Neuronal stem cell (in vitro differentiated cells): ENCODE measurements at regions not wholly inside any gene's neighbourhood (a gene's known extent, or its start where the extent isn't known, plus 50 kb on each side); places are given as distances from the start of the nearest gene placed in this dataset.

Experiments used
- DNase-seq: peaks from one replicate; pipeline ENCODE4 v3.0.0-alpha.2; 2013; ENCODE audit warnings: low spot score
- H2AFZ ChIP-seq: one replicate; pipeline ENCODE4 v1.6.1; 2013; ENCODE audit warnings: mild to moderate bottlenecking, low read length, inconsistent platforms
- H2AK5ac ChIP-seq: 2 replicates; pipeline ENCODE4 v1.6.1; 2013; ENCODE audit warnings: low read depth, mild to moderate bottlenecking, inconsistent platforms, low read length, moderate library complexity, mixed read lengths
- H2BK120ac ChIP-seq: 2 replicates; pipeline ENCODE4 v1.6.1; 2013; ENCODE audit warnings: low read depth, mild to moderate bottlenecking, inconsistent platforms, low read length, moderate library complexity, mixed read lengths
- H2BK12ac ChIP-seq: one replicate; pipeline ENCODE4 v1.6.1; 2013; ENCODE audit warnings: low read length, inconsistent platforms
- H2BK15ac ChIP-seq: 2 replicates; pipeline ENCODE4 v1.6.1; 2013; ENCODE audit warnings: mild to moderate bottlenecking, low read length, inconsistent platforms, mixed read lengths
- H2BK5ac ChIP-seq: one replicate; pipeline ENCODE4 v1.6.1; 2013; ENCODE audit warnings: inconsistent platforms, mild to moderate bottlenecking, low read length, moderate library complexity
- H3K14ac ChIP-seq: one replicate; pipeline ENCODE4 v1.6.1; 2013; ENCODE audit warnings: low read length, inconsistent platforms
- H3K18ac ChIP-seq: 2 replicates; pipeline ENCODE4 v1.6.1; 2013; ENCODE audit warnings: low read length, inconsistent platforms
- H3K23ac ChIP-seq: 2 replicates; pipeline ENCODE4 v1.6.1; 2013; ENCODE audit warnings: low read depth, mild to moderate bottlenecking, mixed read lengths, low read length, inconsistent platforms; ENCODE audit not compliant: poor library complexity
- H3K27ac ChIP-seq: replicated peaks from 3 replicates; pipeline ENCODE4 v1.5.1; 2013; ENCODE audit warnings: low read length, inconsistent platforms
- H3K27me3 ChIP-seq, 3 experiments: 2 replicates each; pipeline ENCODE4 v1.6.1; 2013; ENCODE audit warnings: low read length in 3 of 3, mild to moderate bottlenecking in 2 of 3, inconsistent platforms in 1 of 3, low read depth in 1 of 3, mixed read lengths in 1 of 3, moderate library complexity in 1 of 3; ENCODE audit not compliant: control insufficient read depth in 3 of 3, insufficient read depth in 3 of 3
- H3K36me3 ChIP-seq, 2 donors: replicated peaks in 1 of 2; 2 replicates each; pipeline ENCODE4 v1.6.1; 2013; ENCODE audit warnings: low read length in 2 of 2; ENCODE audit not compliant: control insufficient read depth in 2 of 2, insufficient read depth in 2 of 2
- H3K4ac ChIP-seq: 2 replicates; pipeline ENCODE4 v1.6.1; 2013; ENCODE audit warnings: inconsistent platforms, mild to moderate bottlenecking, low read length, moderate library complexity
- H3K4me1 ChIP-seq, 2 donors: 1 replicate in 1 of 2; 2 replicates in 1 of 2; pipeline ENCODE4 v1.6.1; 2013; ENCODE audit warnings: low read length in 2 of 2, low read depth in 1 of 2; ENCODE audit not compliant: control insufficient read depth in 2 of 2, insufficient read depth in 1 of 2
- H3K4me2 ChIP-seq: one replicate; pipeline ENCODE4 v1.6.1; 2013; ENCODE audit warnings: mild to moderate bottlenecking, low read length, inconsistent platforms; ENCODE audit not compliant: insufficient read depth, poor library complexity, severe bottlenecking
- H3K4me3 ChIP-seq, 2 donors: 2 replicates each; pipeline ENCODE4 v1.5.1; 2013; ENCODE audit warnings: low read length in 2 of 2, mild to moderate bottlenecking in 2 of 2, inconsistent platforms in 1 of 2, moderate library complexity in 1 of 2
- H3K79me1 ChIP-seq: one replicate; pipeline ENCODE4 v1.6.1; 2013; ENCODE audit warnings: low read depth, mild to moderate bottlenecking, inconsistent platforms, low read length, moderate library complexity
- H3K9ac ChIP-seq: one replicate; pipeline ENCODE4 v1.6.1; 2013; ENCODE audit warnings: mild to moderate bottlenecking, low read depth, low read length, inconsistent platforms; ENCODE audit not compliant: poor library complexity
- H3K9me3 ChIP-seq, 2 donors: replicated peaks in 1 of 2; 2 replicates each; pipeline versions ENCODE3 to v1.6.1; 2013; ENCODE audit warnings: low read length in 2 of 2, mild to moderate bottlenecking in 2 of 2, inconsistent platforms in 1 of 2, low read depth in 1 of 2, mixed read lengths in 1 of 2, moderate library complexity in 1 of 2; ENCODE audit not compliant: control insufficient read depth in 2 of 2, insufficient read depth in 1 of 2
- H4K8ac ChIP-seq: one replicate; pipeline ENCODE4 v1.6.1; 2013; ENCODE audit warnings: low read depth, mild to moderate bottlenecking, inconsistent platforms, low read length, moderate library complexity
- H4K91ac ChIP-seq: one replicate; pipeline ENCODE4 v1.6.1; 2013; ENCODE audit warnings: low read length, low read depth, mild to moderate bottlenecking, inconsistent platforms; ENCODE audit not compliant: poor library complexity
- WGBS, 2 donors: extraction: QIAGEN DNeasy Blood & Tissue Kit; methylation state at CpG; one replicate each; pipeline ENCODE4 v1.1.7; 2013; ENCODE audit warnings: missing lambda C conversion rate in 2 of 2, mixed read lengths in 1 of 2; ENCODE audit not compliant: insufficient read length in 2 of 2, insufficient replicate concordance in 1 of 2; ENCODE audit errors: extremely low coverage in 2 of 2; 5-methylcytosine and 5-hydroxymethylcytosine counted together

GRCh38 chr1:2893473-2894120 is 92.1 kb upstream of the TTC34 start:
- Histone ChIP-seq H3K9ac (peak overlapping the region; percentile 30), H2BK15ac (peak overlapping the region; percentile 30), H3K36me3 (peaks cover 0 to 2% of the 10 kb centered on the region in 2 donors), H4K91ac (no peak overlapping the region), H3K27me3 (peaks cover 0 to 36% (median 4%) of the 10 kb centered on the region in 3 experiments), H3K9me3 (peaks cover 0 to 13% of the 10 kb centered on the region in 2 donors), H3K4me2 (no peak overlapping the region), H3K14ac (peak overlapping the region; percentile 63), H3K4me3 (peak overlapping the region in 1 of 2 donors; percentile 43), H4K8ac (no peak overlapping the region), H3K4me1 (peaks cover 0 to 6% of the 10 kb centered on the region in 2 donors), H3K79me1 (no peaks in the 10 kb centered on the region), H2BK120ac (peak overlapping the region; percentile 39), H2AK5ac (peak overlapping the region; percentile 68), H3K4ac (no peak overlapping the region), H2BK12ac (peak overlapping the region; percentile 88), H2BK5ac (peak overlapping the region; percentile 22), H3K27ac (no peak overlapping the region), H3K23ac (peak overlapping the region; percentile 52), H2AFZ (no peak overlapping the region), H3K18ac (peak overlapping the region; percentile 77)
- WGBS, 2 donors, result no CpG with 5 or more reads among the region's 20 CpGs
- DNase-seq, result no peak

DNA sequence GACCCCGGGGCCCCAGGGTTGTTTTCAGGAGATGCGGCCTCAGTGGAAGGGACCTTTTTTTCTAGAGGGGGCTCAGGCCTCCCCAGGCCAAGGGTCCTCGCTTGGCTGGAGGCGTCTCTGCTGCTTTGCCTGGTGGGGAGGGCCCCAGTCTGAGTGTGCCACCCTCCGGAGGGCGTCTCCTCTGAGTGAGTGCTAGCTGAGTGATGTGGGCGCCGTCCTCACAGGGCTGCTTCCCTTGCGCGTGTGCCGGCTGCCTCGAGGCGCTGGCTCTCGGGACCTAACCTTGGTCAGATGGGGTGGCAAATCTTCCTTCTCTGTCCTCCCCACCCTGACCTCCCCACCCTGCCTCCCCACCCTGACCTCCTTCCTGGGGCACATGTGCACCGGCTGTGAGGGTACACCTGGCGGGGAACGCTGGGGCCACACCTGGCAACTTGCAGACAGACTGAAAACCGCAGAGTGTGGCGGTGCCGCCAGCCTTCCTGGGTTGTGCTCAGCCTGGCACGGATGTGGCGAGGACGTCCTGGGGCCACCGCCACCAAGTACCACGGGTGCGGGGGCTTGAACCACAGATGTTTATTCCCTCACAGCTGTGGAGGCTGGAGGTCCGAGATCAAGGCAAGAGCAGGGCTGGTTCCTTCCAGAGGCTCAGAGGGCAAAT is 93.0 kb upstream of the TTC34 start:
- Histone ChIP-seq H3K9ac (peak overlapping the region; percentile 68), H2BK120ac (no peak overlapping the region), H2BK5ac (no peak overlapping the region), H3K79me1 (no peaks in the 10 kb centered on the region), H3K4me1 (peaks cover 0 to 6% of the 10 kb centered on the region in 2 donors), H2AFZ (no peak overlapping the region), H3K27me3 (peaks cover 0 to 28% (median 4%) of the 10 kb centered on the region in 3 experiments), H3K23ac (no peak overlapping the region), H2BK12ac (no peak overlapping the region), H4K8ac (no peak overlapping the region), H2BK15ac (no peak overlapping the region), H3K18ac (peak overlapping the region; percentile 53), H3K36me3 (peaks cover 0 to 2% of the 10 kb centered on the region in 2 donors), H3K9me3 (peaks cover 0 to 13% of the 10 kb centered on the region in 2 donors), H3K14ac (no peak overlapping the region), H3K4ac (no peak overlapping the region), H3K4me2 (no peak overlapping the region), H3K4me3 (no peak overlapping the region), H4K91ac (no peak overlapping the region), H2AK5ac (peak overlapping the region; percentile 47), H3K27ac (no peak overlapping the region)
- WGBS, 2 donors, result no CpG with 5 or more reads among the region's 27 CpGs
- DNase-seq, result no peak

GRCh38 chr1:2896824-2897223 is 95.3 kb upstream of the TTC34 start:
- H3K27ac ChIP-seq, result no peak overlapping the region
- H3K23ac ChIP-seq, result peak overlapping the region; percentile 14
- no peak overlapping the region for H2BK5ac ChIP-seq
- H3K4me3 ChIP-seq, result peak overlapping the region in 1 of 2 donors; percentile 37
- no peak overlapping the region for H2BK15ac ChIP-seq
- H2BK120ac ChIP-seq, result no peak overlapping the region
- peak overlapping the region; percentile 27 for H2BK12ac ChIP-seq
- H3K4me2 ChIP-seq, result no peak overlapping the region
- H3K4me1 ChIP-seq, result peaks cover 0 to 6% of the 10 kb centered on the region in 2 donors
- H3K18ac ChIP-seq, result no peak overlapping the region
- H4K8ac ChIP-seq, result no peak overlapping the region
- no peak overlapping the region for H2AFZ ChIP-seq
- H2AK5ac ChIP-seq, result no peak overlapping the region
- peak overlapping the region; percentile 4 for H3K9ac ChIP-seq
- peaks cover 0 to 2% of the 10 kb centered on the region in 2 donors for H3K36me3 ChIP-seq
- no peak for DNase-seq
- no peak overlapping the region for H4K91ac ChIP-seq
- H3K27me3 ChIP-seq, result peaks cover 0 to 31% (median 4%) of the 10 kb centered on the region in 3 experiments
- H3K9me3 ChIP-seq, result peaks cover 0 to 16% of the 10 kb centered on the region in 2 donors
- H3K79me1 ChIP-seq, result peaks cover 1% of the 10 kb centered on the region
- no CpG with 5 or more reads among the region's 7 CpGs for WGBS, 2 donors
- H3K4ac ChIP-seq, result no peak overlapping the region
- peak overlapping the region; percentile 58 for H3K14ac ChIP-seq

- peaks cover 0 to 76% (median 2%) of the 10 kb centered on the region in 3 experiments for H3K27me3 ChIP-seq
- peaks cover 0 to 2% of the 10 kb centered on the region in 2 donors for H3K9me3 ChIP-seq
- no peaks in the 10 kb centered on the region for H3K4me1 ChIP-seq
- no peak for DNase-seq
- H2AFZ ChIP-seq, result no peak overlapping the region
- H3K23ac ChIP-seq, result no peak overlapping the region
- H3K14ac ChIP-seq, result peak overlapping the region; percentile 89
- no peak overlapping the region for H2BK15ac ChIP-seq
- no peak overlapping the region for H3K4me2 ChIP-seq
- peaks cover 4% of the 10 kb centered on the region for H3K79me1 ChIP-seq
- H3K18ac ChIP-seq, result peak overlapping the region; percentile 48
- H2BK12ac ChIP-seq, result no peak overlapping the region
- H2BK120ac ChIP-seq, result no peak overlapping the region
- H3K4ac ChIP-seq, result peak overlapping the region; percentile 66
- no peak overlapping the region for H4K91ac ChIP-seq
- H4K8ac ChIP-seq, result no peak overlapping the region
- H3K9ac ChIP-seq, result no peak overlapping the region
- H2AK5ac ChIP-seq, result peak overlapping the region; percentile 37
- H2BK5ac ChIP-seq, result peak overlapping the region; percentile 53
- no peak overlapping the region for H3K4me3 ChIP-seq
- no peaks in the 10 kb centered on the region for H3K36me3 ChIP-seq
- H3K27ac ChIP-seq, result no peak overlapping the region
- WGBS, 2 donors, result no CpG with 5 or more reads among the region's 19 CpGs
Measured at GRCh38 chr1:2903226-2903625, 101.7 kb upstream of the TTC34 start.
